Loucy (cell line): ENCODE measurements at regions not wholly inside any gene's neighbourhood (a gene's known extent, or its start where the extent isn't known, plus 50 kb on each side); places are given as distances from the start of the nearest gene placed in this dataset.

Experiments used
- EZH2phosphoT487 ChIP-seq: fragments of 200-600 bp; IDR thresholded peaks from 2 replicates; pipeline ENCODE4 v1.6.1; 2018; ENCODE audit warnings: antibody characterized with exemption, mild to moderate bottlenecking, moderate library complexity, borderline replicate concordance
- TF ChIP-seq, protein P1 (sequence below): fragments of 200-600 bp; sonication (generic); conservative IDR thresholded peaks from 2 replicates; pipeline ENCODE4 v1.5.1; 2014; ENCODE audit warnings: mild to moderate bottlenecking, antibody characterized with exemption, low read length

- TF ChIP-seq, protein P1, sequence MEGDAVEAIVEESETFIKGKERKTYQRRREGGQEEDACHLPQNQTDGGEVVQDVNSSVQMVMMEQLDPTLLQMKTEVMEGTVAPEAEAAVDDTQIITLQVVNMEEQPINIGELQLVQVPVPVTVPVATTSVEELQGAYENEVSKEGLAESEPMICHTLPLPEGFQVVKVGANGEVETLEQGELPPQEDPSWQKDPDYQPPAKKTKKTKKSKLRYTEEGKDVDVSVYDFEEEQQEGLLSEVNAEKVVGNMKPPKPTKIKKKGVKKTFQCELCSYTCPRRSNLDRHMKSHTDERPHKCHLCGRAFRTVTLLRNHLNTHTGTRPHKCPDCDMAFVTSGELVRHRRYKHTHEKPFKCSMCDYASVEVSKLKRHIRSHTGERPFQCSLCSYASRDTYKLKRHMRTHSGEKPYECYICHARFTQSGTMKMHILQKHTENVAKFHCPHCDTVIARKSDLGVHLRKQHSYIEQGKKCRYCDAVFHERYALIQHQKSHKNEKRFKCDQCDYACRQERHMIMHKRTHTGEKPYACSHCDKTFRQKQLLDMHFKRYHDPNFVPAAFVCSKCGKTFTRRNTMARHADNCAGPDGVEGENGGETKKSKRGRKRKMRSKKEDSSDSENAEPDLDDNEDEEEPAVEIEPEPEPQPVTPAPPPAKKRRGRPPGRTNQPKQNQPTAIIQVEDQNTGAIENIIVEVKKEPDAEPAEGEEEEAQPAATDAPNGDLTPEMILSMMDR: no peak
- TF ChIP-seq EZH2phosphoT487: no peak
These were observed 134.7 kb upstream of the TCERG1L start for GRCh38 chr10:131446171-131446570.
